ENCODE measurements at regions not wholly inside any gene's neighbourhood (a gene's known extent, or its start where the extent isn't known, plus 50 kb on each side); places are given as distances from the start of the nearest gene placed in this dataset.
"Not testable (repeated sequence)": the region's sequence is repeated elsewhere in the genome, so short reads cannot be mapped to it uniquely, and the experiment has no call there.

DNA sequence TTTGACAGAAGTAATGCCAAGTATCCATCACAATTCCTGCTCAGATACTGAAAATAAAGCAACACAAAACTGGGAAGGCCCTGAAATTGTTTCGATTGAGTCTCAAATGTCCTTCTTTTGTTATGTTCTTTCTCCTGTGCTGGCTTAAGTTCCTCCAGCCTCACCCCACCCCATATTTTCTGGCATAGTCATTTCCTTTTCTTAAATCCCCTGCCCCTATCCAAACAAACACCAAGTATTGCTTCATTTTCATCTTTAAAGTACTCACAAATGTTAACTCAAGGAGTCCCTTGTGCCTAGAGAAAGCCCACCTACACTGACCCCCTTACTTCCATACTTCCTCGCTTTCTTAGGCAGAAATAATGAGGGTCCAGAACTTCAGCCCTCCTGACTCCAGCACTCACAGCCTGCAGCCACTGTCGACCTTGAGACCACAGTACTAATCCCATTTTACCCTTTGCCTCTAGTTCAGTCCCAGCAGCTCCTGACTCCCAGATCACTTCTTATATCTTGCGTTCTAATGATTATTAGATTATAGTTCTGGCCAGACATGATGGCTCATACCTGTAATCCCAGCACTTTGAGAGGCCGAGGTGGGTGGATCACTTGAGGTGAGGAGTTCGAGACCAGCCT is 73.2 kb upstream of the ST8SIA6 start:
- no peaks in the 10 kb centered on the region for H3K79me2 ChIP-seq (ENCODE audit: insufficient read depth)
- POLR2A ChIA-PET: no interaction called here
- H2AFZ ChIP-seq (ENCODE audit: low read depth): peak overlapping the region; percentile 77; the same call in 1 of the 2 replicates
- H3K9ac ChIP-seq: no peak overlapping the region; the same call in 1 of the 2 replicates
- no peak overlapping the region for H3K4me3 ChIP-seq (ENCODE audit: low read depth in 2 of 2, low read length in 1 of 2)
- no peaks in the 10 kb centered on the region; a peak in 1 of 4 replicates for H3K4me1 ChIP-seq (ENCODE audit: control insufficient read depth in 1 of 2, insufficient read depth in 2 of 2, low read depth in 1 of 2, low read length in 1 of 2)
- H3K4me2 ChIP-seq: no peak overlapping the region
- WGBS (ENCODE audit: low lambda C conversion rate): 71% methylated on average over 6 of the region's 6 CpGs
- H3K27ac ChIP-seq (ENCODE audit: low read depth in 2 of 2, low read length in 1 of 2): peak overlapping the region in 1 of 2 experiments; percentile 31; a peak in 2 of 4 replicates
- no peaks in the 10 kb centered on the region for H3K9me2 ChIP-seq
- H3K9me3 ChIP-seq: no peaks in the 10 kb centered on the region
- no peaks in the 10 kb centered on the region for H3F3A ChIP-seq (replicated peaks; ENCODE audit: insufficient read depth)
- no peaks in the 10 kb centered on the region for H3K36me3 ChIP-seq (replicated peaks in 1 of 2; ENCODE audit: control insufficient read depth in 1 of 2, insufficient read depth in 2 of 2, low read length in 1 of 2)
- CTCF ChIA-PET: interaction anchor here (0.6 kb wide), 1 partner anchor 267 kb away, joined by 3 read pairs; no protein-coding TSS in a partner anchor
- H4K20me1 ChIP-seq (ENCODE audit: insufficient read depth): no peaks in the 10 kb centered on the region
- DNase-seq: no peak
- H3K27me3 ChIP-seq (ENCODE audit: insufficient read depth): no peaks in the 10 kb centered on the region
- TF ChIP-seq EP300 (IDR thresholded peaks at IDR 0.05; ENCODE audit: borderline replicate concordance in 1 of 2, low read depth in 1 of 2, low read length in 1 of 2) (no peak), RFX5 (IDR thresholded peaks at IDR 0.05; ENCODE audit: low read length) (no peak), TEAD4 (IDR thresholded peaks at IDR 0.05; ENCODE audit: borderline replicate concordance, insufficient read depth) (no peak), NFIC (IDR thresholded peaks at IDR 0.05; ENCODE audit: borderline replicate concordance) (no peak), YY1 (IDR thresholded peaks at IDR 0.05; ENCODE audit: low read depth) (no peak), ELF1 (IDR thresholded peaks at IDR 0.05) (no peak), FOSL2 (IDR thresholded peaks at IDR 0.05; ENCODE audit: borderline replicate concordance, low read depth) (no peak), GABPA (IDR thresholded peaks at IDR 0.05; ENCODE audit: low read depth) (no peak), TAF1 (IDR thresholded peaks at IDR 0.05; ENCODE audit: borderline replicate concordance, low read depth, low read length) (no peak), RCOR1 (IDR thresholded peaks at IDR 0.05; ENCODE audit: low read length) (no peak), RAD21 (IDR thresholded peaks at IDR 0.05; ENCODE audit: low read length) (no peak), GATA2 (CRISPR knock-in tag; IDR thresholded peaks at IDR 0.05) (no peak), TCF12 (IDR thresholded peaks at IDR 0.05) (no peak), SMC3 (IDR thresholded peaks at IDR 0.05; ENCODE audit: low read depth, low read length) (no peak), SIN3A (IDR thresholded peaks at IDR 0.05; ENCODE audit: borderline replicate concordance, low read depth, low read length) (no peak)
- TF ChIP-seq, protein P1, sequence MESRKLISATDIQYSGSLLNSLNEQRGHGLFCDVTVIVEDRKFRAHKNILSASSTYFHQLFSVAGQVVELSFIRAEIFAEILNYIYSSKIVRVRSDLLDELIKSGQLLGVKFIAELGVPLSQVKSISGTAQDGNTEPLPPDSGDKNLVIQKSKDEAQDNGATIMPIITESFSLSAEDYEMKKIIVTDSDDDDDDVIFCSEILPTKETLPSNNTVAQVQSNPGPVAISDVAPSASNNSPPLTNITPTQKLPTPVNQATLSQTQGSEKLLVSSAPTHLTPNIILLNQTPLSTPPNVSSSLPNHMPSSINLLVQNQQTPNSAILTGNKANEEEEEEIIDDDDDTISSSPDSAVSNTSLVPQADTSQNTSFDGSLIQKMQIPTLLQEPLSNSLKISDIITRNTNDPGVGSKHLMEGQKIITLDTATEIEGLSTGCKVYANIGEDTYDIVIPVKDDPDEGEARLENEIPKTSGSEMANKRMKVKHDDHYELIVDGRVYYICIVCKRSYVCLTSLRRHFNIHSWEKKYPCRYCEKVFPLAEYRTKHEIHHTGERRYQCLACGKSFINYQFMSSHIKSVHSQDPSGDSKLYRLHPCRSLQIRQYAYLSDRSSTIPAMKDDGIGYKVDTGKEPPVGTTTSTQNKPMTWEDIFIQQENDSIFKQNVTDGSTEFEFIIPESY (IDR thresholded peaks at IDR 0.05; ENCODE audit: borderline replicate concordance, low read depth): no peak
- TF ChIP-seq, protein P2, sequence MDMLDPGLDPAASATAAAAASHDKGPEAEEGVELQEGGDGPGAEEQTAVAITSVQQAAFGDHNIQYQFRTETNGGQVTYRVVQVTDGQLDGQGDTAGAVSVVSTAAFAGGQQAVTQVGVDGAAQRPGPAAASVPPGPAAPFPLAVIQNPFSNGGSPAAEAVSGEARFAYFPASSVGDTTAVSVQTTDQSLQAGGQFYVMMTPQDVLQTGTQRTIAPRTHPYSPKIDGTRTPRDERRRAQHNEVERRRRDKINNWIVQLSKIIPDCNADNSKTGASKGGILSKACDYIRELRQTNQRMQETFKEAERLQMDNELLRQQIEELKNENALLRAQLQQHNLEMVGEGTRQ (IDR thresholded peaks at IDR 0.05; ENCODE audit: borderline replicate concordance, low read depth, low read length): no peak
- TF ChIP-seq, protein P3, sequence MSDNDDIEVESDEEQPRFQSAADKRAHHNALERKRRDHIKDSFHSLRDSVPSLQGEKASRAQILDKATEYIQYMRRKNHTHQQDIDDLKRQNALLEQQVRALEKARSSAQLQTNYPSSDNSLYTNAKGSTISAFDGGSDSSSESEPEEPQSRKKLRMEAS (IDR thresholded peaks at IDR 0.05; ENCODE audit: low read depth): no peak

DNA sequence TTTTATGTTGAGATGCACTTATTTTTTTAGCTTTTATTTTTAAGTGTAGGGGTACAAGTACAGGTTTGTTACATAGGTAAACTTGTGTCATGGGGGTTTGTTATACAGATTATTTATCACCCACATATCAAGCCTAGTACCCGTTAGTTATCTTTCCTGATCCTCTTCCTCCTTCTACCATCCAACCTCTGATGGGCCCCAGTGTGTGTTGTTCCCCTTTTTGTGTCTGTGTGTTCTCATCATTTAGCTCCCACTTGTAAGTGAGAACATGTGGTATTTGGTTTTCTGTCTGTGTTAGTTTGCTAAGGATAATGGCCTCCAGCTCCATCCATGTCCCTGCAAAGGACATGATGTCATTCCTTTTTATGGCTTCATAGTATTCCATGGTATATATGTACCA is 72.2 kb upstream of the ST8SIA6 start:
- H4K20me1 ChIP-seq (ENCODE audit: insufficient read depth): not testable (repeated sequence)

More for the DNA sequence above, 72.2 kb upstream of the ST8SIA6 start:
- H3K4me2 ChIP-seq; H2AFZ ChIP-seq (ENCODE audit: low read depth); H3K27ac ChIP-seq (ENCODE audit: low read depth in 2 of 2, low read length in 1 of 2); H3K79me2 ChIP-seq (ENCODE audit: insufficient read depth); H3K9ac ChIP-seq; H3K4me1 ChIP-seq (ENCODE audit: control insufficient read depth in 1 of 2, insufficient read depth in 2 of 2, low read depth in 1 of 2, low read length in 1 of 2); H3F3A ChIP-seq (replicated peaks; ENCODE audit: insufficient read depth); H3K27me3 ChIP-seq (ENCODE audit: insufficient read depth); POLR2A ChIA-PET; H3K36me3 ChIP-seq (replicated peaks in 1 of 2; ENCODE audit: control insufficient read depth in 1 of 2, insufficient read depth in 2 of 2, low read length in 1 of 2); DNase-seq; CTCF ChIA-PET; H3K9me2 ChIP-seq; H3K9me3 ChIP-seq; H3K4me3 ChIP-seq (ENCODE audit: low read depth in 2 of 2, low read length in 1 of 2): not testable (repeated sequence)
- WGBS (ENCODE audit: low lambda C conversion rate): 86% methylated on average over 1 of the region's 1 CpG

All from SK-N-SH (cell line).